ENCODE measurements at regions not wholly inside any gene's neighbourhood (a gene's known extent, or its start where the extent isn't known, plus 50 kb on each side); places are given as distances from the start of the nearest gene placed in this dataset.
A peak's percentile ranks its signal among the peaks of the same experiment; 100 is the strongest.

DNA sequence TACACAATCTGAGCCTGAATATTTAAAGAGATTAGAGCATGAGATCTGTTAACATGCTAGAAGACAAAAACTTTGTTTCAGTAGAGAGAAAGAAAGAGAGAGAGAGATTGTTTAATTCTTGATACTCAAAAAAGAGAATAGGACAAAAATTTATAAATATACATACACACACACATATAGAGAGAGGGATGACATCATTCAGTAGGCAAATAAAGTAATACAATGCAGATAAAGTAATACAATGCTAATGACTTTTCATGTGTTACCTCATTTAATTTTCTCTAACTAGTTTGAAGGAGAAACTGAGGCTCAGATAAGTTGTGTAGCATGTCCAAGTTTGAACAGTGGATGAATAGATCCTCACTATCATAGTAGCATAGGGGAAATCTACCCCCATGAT, 286.4 kb downstream of the CMPK2 start:
- H3K9me3 Mint-ChIP-seq (ENCODE audit: unreplicated experiment) = peaks cover 12% of the 10 kb centered on the region
- intact Hi-C loops (cut with micrococcal nuclease) = no loop called here
- no TSS peak for BruUV-seq (replicated peaks)

DNA sequence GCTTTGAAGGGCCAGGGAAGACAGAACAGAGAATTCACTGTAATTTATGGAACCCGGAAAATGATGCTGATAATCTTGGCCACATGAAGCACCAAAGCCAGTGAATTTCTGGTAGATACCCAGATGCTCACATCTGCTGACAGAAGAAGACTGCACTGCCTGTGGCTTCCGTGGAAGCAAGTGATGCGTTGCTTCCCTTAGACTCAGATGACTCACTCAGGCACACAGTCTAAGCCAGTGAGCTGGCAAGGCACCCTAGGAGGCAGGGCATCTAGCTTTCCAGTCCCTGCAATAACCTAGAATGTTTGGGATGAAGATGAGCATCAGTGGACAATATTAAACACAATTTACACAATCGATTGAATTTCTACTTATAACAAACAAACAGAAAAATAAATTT, 284.7 kb downstream of the CMPK2 start:
- ChIA-PET CTCF (interaction anchor here (1.0 to 1.2 kb wide), 2 partner anchors 10 to 19 kb away, joined by 3 to 6 read pairs; no protein-coding TSS in a partner anchor), POLR2A (no interaction called here)
- peak; percentile 67 for DNase-seq (ENCODE audit: unreplicated experiment)
- Mint-ChIP-seq H3K4me3 (ENCODE audit: unreplicated experiment) (no peak overlapping the region), H3K27ac (ENCODE audit: low read depth, unreplicated experiment) (no peak overlapping the region), H3K9me3 (ENCODE audit: unreplicated experiment) (peaks cover 21% of the 10 kb centered on the region), H3K36me3 (ENCODE audit: insufficient read depth, unreplicated experiment) (no peaks in the 10 kb centered on the region), H3K4me1 (ENCODE audit: insufficient read depth, unreplicated experiment) (no peaks in the 10 kb centered on the region), H3K27me3 (ENCODE audit: insufficient read depth, unreplicated experiment) (no peaks in the 10 kb centered on the region)
- no peak for TF ChIP-seq CTCF (IDR thresholded peaks at IDR 0.05; ENCODE audit: unreplicated experiment)
- intact Hi-C loops (cut with micrococcal nuclease) = no loop called here
- no TSS peak for BruUV-seq (replicated peaks)

More for the DNA sequence above, 286.4 kb downstream of the CMPK2 start:
- H3K4me1 Mint-ChIP-seq (ENCODE audit: insufficient read depth, unreplicated experiment) = no peaks in the 10 kb centered on the region
- no peaks in the 10 kb centered on the region for H3K27me3 Mint-ChIP-seq (ENCODE audit: insufficient read depth, unreplicated experiment)
- ChIA-PET CTCF (no interaction called here), POLR2A (no interaction called here)
- no peak overlapping the region for H3K4me3 Mint-ChIP-seq (ENCODE audit: unreplicated experiment)
- DNase-seq (ENCODE audit: unreplicated experiment) = no peak
- H3K36me3 Mint-ChIP-seq (ENCODE audit: insufficient read depth, unreplicated experiment) = no peaks in the 10 kb centered on the region
- no peak for TF ChIP-seq CTCF (IDR thresholded peaks at IDR 0.05; ENCODE audit: unreplicated experiment)
- no peak overlapping the region for H3K27ac Mint-ChIP-seq (ENCODE audit: low read depth, unreplicated experiment)

- Mint-ChIP-seq H3K9me3 (ENCODE audit: unreplicated experiment) (peaks cover 20% of the 10 kb centered on the region), H3K36me3 (ENCODE audit: insufficient read depth, unreplicated experiment) (no peaks in the 10 kb centered on the region), H3K4me1 (ENCODE audit: insufficient read depth, unreplicated experiment) (no peaks in the 10 kb centered on the region), H3K27ac (ENCODE audit: low read depth, unreplicated experiment) (no peak overlapping the region), H3K27me3 (ENCODE audit: insufficient read depth, unreplicated experiment) (no peaks in the 10 kb centered on the region), H3K4me3 (ENCODE audit: unreplicated experiment) (no peak overlapping the region)
- BruUV-seq (replicated peaks) = no TSS peak
- no peak for TF ChIP-seq CTCF (IDR thresholded peaks at IDR 0.05; ENCODE audit: unreplicated experiment)
- intact Hi-C loops (cut with micrococcal nuclease) = no loop called here
- DNase-seq (ENCODE audit: unreplicated experiment) = no peak
- CTCF ChIA-PET = no interaction called here
- POLR2A ChIA-PET = interaction anchor here (0.6 kb wide), 1 partner anchor 1050 kb away, joined by 3 read pairs; no protein-coding TSS in a partner anchor
These were observed 276.6 kb downstream of the CMPK2 start for GRCh38 chr2:6589150-6589549.

DNA sequence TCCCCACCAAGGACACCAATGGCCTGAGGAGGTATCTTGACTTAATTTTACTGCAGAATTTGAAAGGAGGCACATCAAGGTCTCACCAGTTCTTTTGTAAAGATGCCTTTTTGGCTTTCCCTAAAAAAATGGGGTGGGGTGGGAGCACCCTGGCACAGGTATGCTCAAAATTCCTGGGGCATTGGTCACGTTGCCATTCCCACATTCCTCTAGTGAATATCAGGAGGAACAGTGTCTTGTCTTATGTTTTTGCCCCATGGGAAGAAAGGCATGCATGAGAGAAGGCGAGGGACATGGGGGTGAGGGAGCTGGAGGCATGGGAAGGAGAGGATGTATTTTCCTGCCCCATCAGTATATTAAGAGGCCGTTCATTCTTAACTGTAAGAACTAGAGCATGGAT, 275.3 kb downstream of the CMPK2 start:
- peak; percentile 16 for DNase-seq (ENCODE audit: unreplicated experiment)
- intact Hi-C loops (cut with micrococcal nuclease) = no loop called here

More for the DNA sequence above, 275.3 kb downstream of the CMPK2 start:
- no peak overlapping the region for H3K4me3 Mint-ChIP-seq (ENCODE audit: unreplicated experiment)
- no TSS peak for BruUV-seq (replicated peaks)
- TF ChIP-seq CTCF (IDR thresholded peaks at IDR 0.05; ENCODE audit: unreplicated experiment) = no peak
- no peak overlapping the region for H3K27ac Mint-ChIP-seq (ENCODE audit: low read depth, unreplicated experiment)
- no peaks in the 10 kb centered on the region for H3K4me1 Mint-ChIP-seq (ENCODE audit: insufficient read depth, unreplicated experiment)
- ChIA-PET POLR2A (interaction anchor here (0.5 kb wide), 1 partner anchor 421 kb away, joined by 3 read pairs; no protein-coding TSS in a partner anchor), CTCF (interaction anchor here (1.0 to 1.1 kb wide), 2 partner anchors 8 to 10 kb away, joined by 3 read pairs; no protein-coding TSS in a partner anchor)
- peaks cover 16% of the 10 kb centered on the region for H3K9me3 Mint-ChIP-seq (ENCODE audit: unreplicated experiment)
- H3K27me3 Mint-ChIP-seq (ENCODE audit: insufficient read depth, unreplicated experiment) = no peaks in the 10 kb centered on the region
- no peaks in the 10 kb centered on the region for H3K36me3 Mint-ChIP-seq (ENCODE audit: insufficient read depth, unreplicated experiment)

All from MCF 10A (cell line).